ENCODE measurements at regions not wholly inside any gene's neighbourhood (a gene's known extent, or its start where the extent isn't known, plus 50 kb on each side); places are given as distances from the start of the nearest gene placed in this dataset.
"Not testable (repeated sequence)": the region's sequence is repeated elsewhere in the genome, so short reads cannot be mapped to it uniquely, and the experiment has no call there.

DNA sequence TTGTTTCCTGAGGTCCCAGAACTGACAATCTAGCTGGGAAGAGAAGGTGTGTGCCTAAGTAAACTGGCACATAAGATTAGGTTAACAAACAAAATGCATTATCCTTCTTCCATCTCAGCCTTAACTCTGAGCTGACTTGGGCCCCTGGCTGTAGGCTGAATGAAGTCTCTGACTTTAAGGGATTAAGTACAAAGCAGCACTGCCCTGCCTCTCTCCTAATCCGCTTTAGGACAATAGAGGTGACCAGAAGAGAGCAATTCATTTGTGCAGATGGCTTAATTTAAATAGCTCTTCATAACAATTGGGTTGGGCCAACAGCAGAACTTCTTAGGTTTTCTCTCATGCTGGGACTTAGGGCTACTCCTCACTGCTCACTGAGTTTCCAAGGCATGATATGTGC is 181.6 kb upstream of the SOX14 start:
- no peak for DNase-seq (ENCODE audit: low read depth in 4 of 6, low spot score in 6 of 6)
- no peak overlapping the region for H3K27ac ChIP-seq (ENCODE audit: low read depth, low read length)
- H3K27me3 ChIP-seq (ENCODE audit: control insufficient read depth, insufficient read depth, low read length), result no peaks in the 10 kb centered on the region
- H3K4me1 ChIP-seq (ENCODE audit: control insufficient read depth, insufficient read depth, low read length), result no peaks in the 10 kb centered on the region
- no CpG with 5 or more reads among the region's 1 CpG for WGBS (ENCODE audit: insufficient coverage)
- no peak overlapping the region for H3K4me3 ChIP-seq (ENCODE audit: low read depth, low read length)
- no peaks in the 10 kb centered on the region for H3K36me3 ChIP-seq (ENCODE audit: control insufficient read depth, insufficient read depth, low read length)
- no peaks in the 10 kb centered on the region for H3K9me3 ChIP-seq (ENCODE audit: control insufficient read depth, insufficient read depth, low read length)

DNA sequence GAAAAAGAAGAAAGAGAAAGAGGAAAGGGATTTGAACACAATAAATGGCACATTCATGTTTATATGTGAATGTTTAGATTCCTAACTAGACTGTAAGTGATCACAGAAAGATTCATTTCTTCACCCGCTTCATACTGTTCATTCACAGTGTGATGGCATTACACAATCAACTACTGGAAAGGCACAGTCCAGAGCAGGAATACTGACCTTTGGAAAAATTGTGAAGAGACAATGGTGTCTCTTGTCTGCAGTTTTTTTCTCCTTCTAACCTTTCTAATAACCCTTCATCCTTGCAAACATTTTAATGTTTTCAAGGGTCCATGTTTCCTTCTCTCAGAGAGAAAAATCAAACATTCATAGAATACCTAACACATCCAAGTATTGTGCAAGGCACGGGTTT is 180.9 kb upstream of the SOX14 start:
- Histone ChIP-seq H3K4me1 (ENCODE audit: control insufficient read depth, insufficient read depth, low read length) (no peaks in the 10 kb centered on the region), H3K36me3 (ENCODE audit: control insufficient read depth, insufficient read depth, low read length) (no peaks in the 10 kb centered on the region), H3K9me3 (ENCODE audit: control insufficient read depth, insufficient read depth, low read length) (no peaks in the 10 kb centered on the region), H3K27ac (ENCODE audit: low read depth, low read length) (no peak overlapping the region), H3K27me3 (ENCODE audit: control insufficient read depth, insufficient read depth, low read length) (no peaks in the 10 kb centered on the region), H3K4me3 (ENCODE audit: low read depth, low read length) (no peak overlapping the region)
- no peak for DNase-seq (ENCODE audit: low read depth in 4 of 6, low spot score in 6 of 6)
- no CpG with 5 or more reads among the region's 2 CpGs for WGBS (ENCODE audit: insufficient coverage)

DNA sequence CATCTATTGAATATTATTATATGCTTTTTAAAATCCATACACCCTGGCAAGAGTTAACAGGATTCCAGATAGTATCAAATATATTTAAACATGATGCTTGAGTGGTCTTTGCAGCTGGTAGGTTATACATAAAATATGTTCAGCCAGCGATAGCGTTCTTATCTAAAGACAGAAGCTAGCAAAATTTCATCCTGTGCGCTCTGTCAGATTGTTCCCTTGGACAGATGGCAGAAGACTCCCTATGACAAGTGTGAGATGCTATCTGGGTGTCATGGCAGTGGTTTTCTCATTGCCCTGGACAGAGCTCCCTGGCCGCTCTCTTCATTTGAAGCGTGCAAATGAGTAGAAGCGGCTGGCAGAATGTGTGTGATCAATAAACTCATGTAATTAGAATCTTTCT is 175.2 kb upstream of the SOX14 start:
- 90% methylated on average over 2 of the region's 6 CpGs for WGBS (ENCODE audit: insufficient coverage)
- Histone ChIP-seq H3K4me1 (ENCODE audit: control insufficient read depth, insufficient read depth, low read length) (no peaks in the 10 kb centered on the region), H3K27ac (ENCODE audit: low read depth, low read length) (no peak overlapping the region), H3K9me3 (ENCODE audit: control insufficient read depth, insufficient read depth, low read length) (no peaks in the 10 kb centered on the region), H3K4me3 (ENCODE audit: low read depth, low read length) (no peak overlapping the region), H3K27me3 (ENCODE audit: control insufficient read depth, insufficient read depth, low read length) (no peaks in the 10 kb centered on the region), H3K36me3 (ENCODE audit: control insufficient read depth, insufficient read depth, low read length) (no peaks in the 10 kb centered on the region)
- peak in 2 of 6 donors; percentile 2 to 9 for DNase-seq (ENCODE audit: low read depth in 4 of 6, low spot score in 6 of 6)

DNA sequence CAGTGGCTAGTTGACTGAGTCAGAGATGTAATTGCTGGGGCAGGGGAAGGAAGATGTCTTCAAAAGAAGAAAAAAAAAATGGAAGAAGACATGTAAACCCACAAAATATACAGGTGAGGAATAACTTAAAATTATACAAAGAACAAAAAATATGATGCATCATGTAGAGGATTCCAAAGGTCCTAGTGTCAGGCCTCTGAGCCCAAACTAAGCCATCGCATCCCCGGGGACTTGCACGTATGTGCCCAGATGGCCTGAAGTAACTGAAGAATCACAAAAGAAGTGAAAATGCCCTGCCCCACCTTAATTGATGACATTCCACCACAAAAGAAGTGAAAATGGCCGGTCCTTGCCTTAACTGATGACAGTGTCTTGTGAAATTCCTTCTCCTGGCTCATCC is 168.7 kb upstream of the SOX14 start:
- H3K4me3 ChIP-seq (ENCODE audit: low read depth, low read length); H3K36me3 ChIP-seq (ENCODE audit: control insufficient read depth, insufficient read depth, low read length); DNase-seq (ENCODE audit: low read depth in 4 of 6, low spot score in 6 of 6); H3K9me3 ChIP-seq (ENCODE audit: control insufficient read depth, insufficient read depth, low read length); H3K27me3 ChIP-seq (ENCODE audit: control insufficient read depth, insufficient read depth, low read length); H3K4me1 ChIP-seq (ENCODE audit: control insufficient read depth, insufficient read depth, low read length); H3K27ac ChIP-seq (ENCODE audit: low read depth, low read length): not testable (repeated sequence)
- WGBS (ENCODE audit: insufficient coverage), result no CpG with 5 or more reads among the region's 4 CpGs

DNA sequence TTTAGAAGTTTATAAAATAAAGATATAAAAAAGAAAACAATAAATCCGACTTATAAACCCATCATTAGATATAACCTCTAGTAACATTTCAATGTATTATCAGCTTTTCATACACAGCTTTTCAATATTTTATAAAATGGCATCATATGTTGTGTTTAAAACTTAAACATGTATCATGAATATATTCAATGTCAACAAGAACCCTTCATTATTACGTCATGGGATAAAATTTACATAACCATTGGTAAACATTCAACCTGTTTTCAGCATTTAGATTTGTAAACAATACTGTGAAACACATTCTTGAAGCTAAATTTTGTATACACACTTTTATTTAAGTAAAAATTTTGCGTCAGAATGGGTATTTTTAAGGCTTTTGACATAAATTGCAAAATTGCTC is 153.4 kb upstream of the SOX14 start:
- WGBS (ENCODE audit: insufficient coverage), result no CpG with 5 or more reads among the region's 3 CpGs
- no peaks in the 10 kb centered on the region for H3K36me3 ChIP-seq (ENCODE audit: control insufficient read depth, insufficient read depth, low read length)

DNA sequence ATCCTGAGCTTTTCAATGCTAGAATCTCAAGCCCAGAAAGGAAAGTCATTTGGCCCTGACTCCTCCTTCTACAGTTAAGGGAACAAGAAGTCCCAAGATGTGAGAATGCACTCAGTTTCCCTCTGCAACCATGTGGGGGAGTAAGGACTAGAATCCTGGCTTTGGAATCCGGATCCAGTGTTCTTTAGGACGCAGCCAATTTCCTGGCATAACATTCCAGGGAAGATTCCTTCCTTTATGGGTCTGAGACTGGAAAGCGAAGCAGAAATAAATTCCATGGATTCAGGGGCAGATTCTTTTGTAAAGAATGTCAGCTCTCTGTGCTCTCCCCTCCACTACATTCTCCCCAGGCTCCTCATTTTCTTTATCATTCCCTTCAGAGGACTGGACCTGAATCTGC is 151.8 kb upstream of the SOX14 start:
- WGBS (ENCODE audit: insufficient coverage), result 28% methylated on average over 2 of the region's 3 CpGs
- Histone ChIP-seq H3K27ac (ENCODE audit: low read depth, low read length) (no peak overlapping the region), H3K36me3 (ENCODE audit: control insufficient read depth, insufficient read depth, low read length) (no peaks in the 10 kb centered on the region), H3K27me3 (ENCODE audit: control insufficient read depth, insufficient read depth, low read length) (no peaks in the 10 kb centered on the region), H3K4me3 (ENCODE audit: low read depth, low read length) (no peak overlapping the region), H3K9me3 (ENCODE audit: control insufficient read depth, insufficient read depth, low read length) (no peaks in the 10 kb centered on the region), H3K4me1 (ENCODE audit: control insufficient read depth, insufficient read depth, low read length) (no peaks in the 10 kb centered on the region)
- DNase-seq (ENCODE audit: low read depth in 4 of 6, low spot score in 6 of 6), result no peak

More for the DNA sequence above, 153.4 kb upstream of the SOX14 start:
- H3K4me1 ChIP-seq (ENCODE audit: control insufficient read depth, insufficient read depth, low read length), result no peaks in the 10 kb centered on the region
- no peak overlapping the region for H3K4me3 ChIP-seq (ENCODE audit: low read depth, low read length)
- no peaks in the 10 kb centered on the region for H3K27me3 ChIP-seq (ENCODE audit: control insufficient read depth, insufficient read depth, low read length)
- no peaks in the 10 kb centered on the region for H3K9me3 ChIP-seq (ENCODE audit: control insufficient read depth, insufficient read depth, low read length)
- DNase-seq (ENCODE audit: low read depth in 4 of 6, low spot score in 6 of 6), result no peak
- H3K27ac ChIP-seq (ENCODE audit: low read depth, low read length), result no peak overlapping the region

DNA sequence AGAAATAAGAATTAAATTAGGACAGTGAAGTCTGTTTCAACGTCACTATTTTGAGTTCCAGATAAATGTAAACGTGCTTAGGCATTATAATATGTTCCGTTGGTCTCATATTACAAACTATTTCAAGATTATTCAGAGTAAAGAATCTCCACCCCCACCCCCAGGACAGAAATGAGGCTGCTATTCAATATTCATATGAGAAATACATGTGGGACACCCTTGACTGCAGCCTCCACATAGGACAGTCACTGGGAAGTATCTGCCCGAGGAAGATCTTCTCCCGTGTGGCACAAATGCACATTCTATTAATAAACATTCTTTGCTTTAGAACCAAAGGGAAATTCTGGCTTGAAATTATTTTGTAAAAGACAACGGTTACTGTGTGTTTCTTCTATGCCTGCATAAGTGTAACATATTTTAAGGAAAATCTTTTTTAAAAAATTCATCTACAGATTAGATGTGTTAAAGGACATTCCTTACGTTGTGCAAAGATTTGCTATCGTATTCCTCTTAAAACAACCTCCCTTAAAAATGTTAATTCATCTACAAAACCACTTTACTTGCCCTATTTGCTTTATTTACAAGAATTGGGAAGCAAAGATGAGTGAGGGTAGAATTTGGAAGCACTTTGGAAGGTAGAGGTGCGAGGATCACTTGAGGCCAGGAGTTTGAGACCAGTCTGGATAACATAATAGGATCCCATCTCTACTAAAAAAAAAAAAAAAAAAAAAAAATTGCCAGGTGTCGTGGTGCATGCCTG is 148.3 kb upstream of the SOX14 start:
- DNase-seq (ENCODE audit: low read depth in 4 of 6, low spot score in 6 of 6), result no peak
- no peak overlapping the region for H3K27ac ChIP-seq (ENCODE audit: low read depth, low read length)
- no peaks in the 10 kb centered on the region for H3K36me3 ChIP-seq (ENCODE audit: control insufficient read depth, insufficient read depth, low read length)
- 60% methylated on average over 1 of the region's 10 CpGs for WGBS (ENCODE audit: insufficient coverage)
- no peaks in the 10 kb centered on the region for H3K9me3 ChIP-seq (ENCODE audit: control insufficient read depth, insufficient read depth, low read length)
- no peak overlapping the region for H3K4me3 ChIP-seq (ENCODE audit: low read depth, low read length)
- H3K4me1 ChIP-seq (ENCODE audit: control insufficient read depth, insufficient read depth, low read length), result no peaks in the 10 kb centered on the region
- H3K27me3 ChIP-seq (ENCODE audit: control insufficient read depth, insufficient read depth, low read length), result no peaks in the 10 kb centered on the region

DNA sequence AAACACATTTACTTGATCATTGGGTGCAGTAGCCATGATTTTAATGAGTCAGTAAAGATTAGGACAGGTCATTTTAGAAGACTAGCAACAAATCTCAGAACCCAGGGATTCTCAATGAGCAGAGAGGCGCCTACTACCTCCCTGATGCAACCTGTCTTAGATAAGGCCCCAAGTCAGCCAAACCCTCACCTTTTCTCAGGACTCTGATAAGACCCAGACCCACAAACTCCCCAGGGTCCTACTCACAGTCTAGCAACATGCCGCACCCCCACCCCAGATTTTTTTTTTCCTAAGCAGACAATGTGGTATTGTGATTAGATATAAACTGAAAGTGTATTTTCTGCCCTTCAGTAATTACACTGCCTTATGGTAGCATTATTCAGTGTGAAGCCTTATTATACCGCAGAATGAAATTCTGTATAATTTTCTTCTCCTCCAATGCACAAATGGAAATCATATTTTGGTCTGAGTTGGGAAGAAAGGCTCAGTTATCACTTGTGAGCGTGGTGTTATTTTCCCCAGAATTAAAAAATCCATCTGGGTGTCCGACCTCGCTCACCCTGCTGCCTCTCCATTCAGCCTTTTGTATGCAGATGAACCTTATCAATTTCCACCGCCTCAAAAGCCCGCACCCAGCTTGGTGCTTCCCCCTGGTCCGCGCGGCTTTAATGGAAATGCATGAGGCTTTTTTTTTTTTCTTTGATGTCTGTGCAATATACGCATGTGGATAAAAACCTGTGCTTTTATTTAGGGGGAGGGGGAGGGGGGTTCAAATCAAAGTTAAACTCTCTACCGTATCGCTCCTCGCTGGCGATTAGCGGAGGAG is 122.0 kb upstream of the SOX14 start:
- Histone ChIP-seq H3K4me3 (ENCODE audit: low read depth, low read length) (no peak overlapping the region), H3K27ac (ENCODE audit: low read depth, low read length) (no peak overlapping the region)
- WGBS (ENCODE audit: insufficient coverage), result 8% methylated on average over 2 of the region's 17 CpGs

DNA sequence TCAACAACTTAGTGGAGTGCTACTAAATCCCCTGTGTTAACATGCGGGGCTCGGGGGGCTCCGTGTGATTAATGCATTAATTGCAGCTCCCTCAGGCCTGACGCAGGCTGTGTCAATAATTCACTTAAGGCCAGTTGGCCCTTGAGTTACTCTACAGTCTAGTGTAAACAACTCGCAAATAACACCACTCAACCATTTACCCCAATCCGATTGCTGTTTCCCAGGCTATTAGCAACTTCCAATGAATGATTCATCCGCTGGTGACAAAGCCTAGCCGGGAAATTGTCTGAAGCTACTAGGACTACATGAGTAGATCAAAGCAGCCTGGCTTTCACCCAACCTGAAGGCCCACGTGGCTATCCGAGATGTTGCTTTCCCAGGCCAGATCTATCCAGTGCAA is 121.3 kb upstream of the SOX14 start:
- DNase-seq (ENCODE audit: low read depth in 4 of 6, low spot score in 6 of 6), result peak in 5 of 6 donors; percentile 11 to 82 (median 32)
- Histone ChIP-seq H3K27ac (ENCODE audit: low read depth, low read length) (no peak overlapping the region), H3K27me3 (ENCODE audit: control insufficient read depth, insufficient read depth, low read length) (no peaks in the 10 kb centered on the region), H3K4me1 (ENCODE audit: control insufficient read depth, insufficient read depth, low read length) (peaks cover 5% of the 10 kb centered on the region), H3K36me3 (ENCODE audit: control insufficient read depth, insufficient read depth, low read length) (no peaks in the 10 kb centered on the region), H3K4me3 (ENCODE audit: low read depth, low read length) (no peak overlapping the region), H3K9me3 (ENCODE audit: control insufficient read depth, insufficient read depth, low read length) (no peaks in the 10 kb centered on the region)
- WGBS (ENCODE audit: insufficient coverage), result 15% methylated on average over 9 of the region's 10 CpGs

More for the DNA sequence above, 122.0 kb upstream of the SOX14 start:
- Histone ChIP-seq H3K36me3 (ENCODE audit: control insufficient read depth, insufficient read depth, low read length) (no peaks in the 10 kb centered on the region), H3K27me3 (ENCODE audit: control insufficient read depth, insufficient read depth, low read length) (no peaks in the 10 kb centered on the region), H3K4me1 (ENCODE audit: control insufficient read depth, insufficient read depth, low read length) (peaks cover 2% of the 10 kb centered on the region), H3K9me3 (ENCODE audit: control insufficient read depth, insufficient read depth, low read length) (no peaks in the 10 kb centered on the region)
- peak in 2 of 6 donors; percentile 46 to 65 for DNase-seq (ENCODE audit: low read depth in 4 of 6, low spot score in 6 of 6)

DNA sequence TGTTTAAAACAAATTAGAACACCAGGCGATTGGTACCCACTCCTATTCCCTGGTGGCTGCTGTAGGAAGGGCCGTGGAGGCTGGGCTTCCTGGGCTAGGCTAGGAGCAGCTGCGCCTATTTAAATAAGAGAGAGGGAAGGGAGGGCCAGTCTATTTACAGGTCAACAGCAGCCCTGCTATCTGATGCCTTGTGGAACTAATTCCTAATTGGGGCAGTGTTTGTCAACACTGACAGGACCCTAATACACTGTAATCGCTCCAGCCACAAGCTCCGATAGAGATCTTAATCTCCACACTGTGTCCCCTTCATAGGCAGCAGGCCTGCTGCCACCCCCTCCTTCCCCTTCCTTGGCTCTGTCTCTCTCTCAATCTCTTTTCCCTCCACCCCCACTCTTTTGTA is 116.9 kb upstream of the SOX14 start:
- Histone ChIP-seq H3K4me1 (ENCODE audit: control insufficient read depth, insufficient read depth, low read length) (peaks cover 5% of the 10 kb centered on the region), H3K4me3 (ENCODE audit: low read depth, low read length) (no peak overlapping the region), H3K27ac (ENCODE audit: low read depth, low read length) (no peak overlapping the region), H3K9me3 (ENCODE audit: control insufficient read depth, insufficient read depth, low read length) (no peaks in the 10 kb centered on the region), H3K36me3 (ENCODE audit: control insufficient read depth, insufficient read depth, low read length) (no peaks in the 10 kb centered on the region), H3K27me3 (ENCODE audit: control insufficient read depth, insufficient read depth, low read length) (no peaks in the 10 kb centered on the region)
- peak in 2 of 6 donors; percentile 6 to 21 for DNase-seq (ENCODE audit: low read depth in 4 of 6, low spot score in 6 of 6)
- WGBS (ENCODE audit: insufficient coverage), result 19% methylated on average over 4 of the region's 5 CpGs

All from spinal cord (tissue), 9 donors.